WI38 (cell line): ENCODE measurements at regions not wholly inside any gene's neighbourhood (a gene's known extent, or its start where the extent isn't known, plus 50 kb on each side); places are given as distances from the start of the nearest gene placed in this dataset.

ENCODE experiments used
- H3K4me3 ChIP-seq: 2 replicates; pipeline ENCODE4 v1.5.1; 2011; ENCODE audit warnings: low read depth, mild to moderate bottlenecking, control low read depth, low read length
- CTCF ChIP-seq: IDR thresholded peaks from 2 replicates; pipeline ENCODE4 v1.5.1; 2012; ENCODE audit warnings: low read depth, mild to moderate bottlenecking, control low read depth, low read length

GRCh38 chr18:28408528-28408927 is 231.6 kb upstream of the CDH2 start:
- no peak overlapping the region for H3K4me3 ChIP-seq
- no peak for TF ChIP-seq CTCF

- no peak for TF ChIP-seq CTCF
- no peak overlapping the region for H3K4me3 ChIP-seq
Observed at GRCh38 chr18:28407681-28408080, 230.8 kb upstream of the CDH2 start.

- H3K4me3 ChIP-seq = no peak overlapping the region
- TF ChIP-seq CTCF = no peak
Observed at GRCh38 chr18:28406533-28406932, 229.6 kb upstream of the CDH2 start.

- no peak overlapping the region for H3K4me3 ChIP-seq
- TF ChIP-seq CTCF = no peak
Observed at GRCh38 chr18:28404694-28405093, 227.8 kb upstream of the CDH2 start.

GRCh38 chr18:28399781-28400362 is 222.9 kb upstream of the CDH2 start:
- no peak overlapping the region for H3K4me3 ChIP-seq
- TF ChIP-seq CTCF = no peak

- H3K4me3 ChIP-seq = no peak overlapping the region
- TF ChIP-seq CTCF = no peak
Observed at GRCh38 chr18:28398471-28398870, 221.5 kb upstream of the CDH2 start.

- no peak overlapping the region for H3K4me3 ChIP-seq
- no peak for TF ChIP-seq CTCF
Observed at GRCh38 chr18:28390022-28390421, 213.1 kb upstream of the CDH2 start.
